NCI-H2107 treated with DMSO at 0.1 percent for 48 hours (cell line): ENCODE measurements at regions not wholly inside any gene's neighbourhood (a gene's known extent, or its start where the extent isn't known, plus 50 kb on each side); places are given as distances from the start of the nearest gene placed in this dataset.

Experiments
- DNase-seq: peaks from one replicate; lab custom pipeline; 2025; ENCODE audit not compliant: unreplicated experiment; lab: John Stamatoyannopoulos, UW

DNA sequence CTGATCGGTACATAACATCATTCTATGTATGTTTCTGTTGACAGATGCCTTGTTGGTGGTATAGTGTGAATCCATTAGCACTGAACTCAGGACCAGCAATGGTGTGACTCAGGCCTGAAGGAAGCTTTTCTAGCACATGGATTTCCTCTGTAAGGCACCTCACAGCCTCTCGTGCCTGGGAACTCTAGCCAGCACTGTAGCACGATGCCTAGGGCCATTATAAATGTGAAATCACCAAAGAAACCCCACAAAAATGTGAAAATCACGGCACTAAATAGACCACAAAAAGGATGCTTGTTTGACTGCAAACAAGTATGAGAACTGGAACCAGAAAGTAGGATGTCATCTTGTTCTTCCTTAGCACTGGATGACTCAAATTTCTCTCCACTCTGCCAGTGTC, 63.7 kb upstream of the NKX2-2 start:
- no peak for DNase-seq

DNA sequence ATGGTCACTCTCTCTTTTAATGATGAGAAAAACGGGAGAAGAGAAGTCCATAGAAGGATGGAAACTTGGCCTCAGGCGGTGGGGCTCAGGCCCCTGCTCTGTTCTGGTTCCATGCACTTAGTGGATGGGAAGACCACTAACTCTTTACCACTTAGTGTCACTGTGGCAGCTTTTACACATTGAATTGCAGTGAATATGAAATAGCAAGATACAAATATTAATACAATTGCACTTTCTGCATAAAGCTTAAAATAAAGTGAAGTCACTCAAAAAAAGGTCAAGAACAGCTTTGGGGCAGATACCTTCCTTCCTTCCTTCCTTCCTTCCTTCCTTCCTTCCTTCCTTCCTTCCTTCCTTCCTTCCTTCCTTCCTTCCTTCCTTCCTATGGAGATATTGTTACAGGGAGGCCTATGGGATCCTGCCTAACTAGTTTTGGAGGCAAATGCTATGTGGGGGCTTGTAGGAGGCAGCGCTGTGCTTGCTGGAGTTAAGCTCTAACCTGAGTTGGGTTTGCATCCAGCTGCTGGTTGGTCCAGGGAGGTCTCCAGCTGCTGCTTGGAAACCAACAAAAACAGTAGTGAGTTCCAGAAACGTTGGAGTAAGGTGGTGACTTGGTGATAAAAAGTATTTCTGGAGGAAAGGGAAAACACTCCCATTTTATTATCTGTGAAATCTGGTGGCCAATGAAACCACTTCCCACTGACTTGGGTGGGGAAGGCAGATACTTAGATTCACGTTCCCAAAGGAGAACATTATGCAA, 62.3 kb upstream of the NKX2-2 start:
- DNase-seq: no peak

DNA sequence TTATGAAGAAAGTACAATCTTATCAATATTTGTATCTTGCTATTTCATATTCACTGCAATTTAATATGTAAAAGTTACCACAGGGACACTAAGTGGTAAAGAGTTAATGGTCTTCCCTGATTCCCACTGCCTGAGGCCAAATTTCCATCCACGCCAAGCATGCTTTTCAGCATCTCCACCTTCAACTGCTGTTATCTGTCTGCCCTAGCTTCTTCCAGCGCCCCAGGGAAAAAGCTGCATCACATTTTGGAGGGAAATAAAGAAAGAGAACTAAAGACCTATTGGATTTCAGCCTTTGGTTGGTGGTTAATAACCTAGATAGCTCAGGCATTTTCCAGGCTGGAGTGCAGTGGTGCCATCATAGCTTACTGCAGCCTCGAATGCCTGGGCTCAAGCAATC, 61.3 kb upstream of the NKX2-2 start:
- no peak for DNase-seq

- no peak for DNase-seq
These were observed 60.6 kb upstream of the NKX2-2 start for GRCh38 chr20:21574443-21574842.

- DNase-seq: no peak
These were observed 59.4 kb upstream of the NKX2-2 start for GRCh38 chr20:21573259-21573658.

- DNase-seq: no peak
These were observed 58.2 kb upstream of the NKX2-2 start for GRCh38 chr20:21571841-21572690.

DNA sequence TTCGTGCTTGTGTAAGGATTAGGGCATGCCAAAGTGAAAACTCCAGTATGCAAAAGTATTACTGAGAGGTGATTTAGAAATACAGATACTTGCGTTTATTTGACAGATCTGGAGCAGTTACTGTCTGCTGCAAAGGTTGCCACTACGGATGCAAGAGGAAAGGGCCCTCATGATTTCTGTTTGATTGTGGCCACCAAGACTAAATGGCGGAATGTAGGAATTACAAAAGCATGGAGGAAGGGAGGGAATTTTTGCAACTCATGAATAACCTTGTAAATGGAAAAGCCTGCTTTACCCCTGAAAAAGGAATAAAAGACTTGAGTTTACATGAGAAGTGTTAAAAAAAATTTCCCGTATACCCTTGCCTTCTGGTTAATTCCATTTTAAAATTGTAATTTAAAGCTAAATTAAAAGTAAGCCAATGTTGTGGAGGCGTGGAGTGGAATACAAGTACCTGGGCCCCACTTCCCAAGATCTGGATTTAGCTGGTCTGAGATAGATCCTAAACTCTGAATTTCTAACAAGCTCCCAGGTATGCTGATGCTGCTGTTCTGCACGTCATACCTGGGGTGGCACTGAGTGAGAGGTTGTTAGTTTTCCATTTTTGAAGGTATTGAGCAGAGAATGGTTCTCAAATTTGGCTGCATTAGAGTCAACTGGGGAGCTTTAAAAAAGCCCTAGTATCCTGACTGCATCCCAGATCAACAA, 56.6 kb upstream of the NKX2-2 start:
- DNase-seq: no peak

DNA sequence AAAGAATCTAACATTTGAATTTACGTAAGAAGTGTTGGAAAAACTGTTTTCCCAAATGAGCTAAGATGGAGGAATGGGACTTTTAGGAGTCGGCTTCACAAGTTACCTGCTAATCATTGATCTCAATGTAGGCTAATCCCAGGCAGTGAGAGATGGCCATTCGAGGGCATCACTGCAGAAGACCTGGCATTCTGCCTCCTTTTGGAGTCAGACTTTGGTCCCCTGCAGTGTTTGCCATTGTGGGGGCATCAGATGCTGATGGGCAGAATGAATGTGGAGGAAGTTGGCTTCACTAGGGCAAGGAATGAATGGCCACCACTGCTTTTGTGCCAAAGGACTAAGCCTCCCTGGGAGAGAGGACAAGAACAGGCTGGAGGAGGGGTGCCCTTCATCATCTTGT, 55.7 kb upstream of the NKX2-2 start:
- no peak for DNase-seq

DNA sequence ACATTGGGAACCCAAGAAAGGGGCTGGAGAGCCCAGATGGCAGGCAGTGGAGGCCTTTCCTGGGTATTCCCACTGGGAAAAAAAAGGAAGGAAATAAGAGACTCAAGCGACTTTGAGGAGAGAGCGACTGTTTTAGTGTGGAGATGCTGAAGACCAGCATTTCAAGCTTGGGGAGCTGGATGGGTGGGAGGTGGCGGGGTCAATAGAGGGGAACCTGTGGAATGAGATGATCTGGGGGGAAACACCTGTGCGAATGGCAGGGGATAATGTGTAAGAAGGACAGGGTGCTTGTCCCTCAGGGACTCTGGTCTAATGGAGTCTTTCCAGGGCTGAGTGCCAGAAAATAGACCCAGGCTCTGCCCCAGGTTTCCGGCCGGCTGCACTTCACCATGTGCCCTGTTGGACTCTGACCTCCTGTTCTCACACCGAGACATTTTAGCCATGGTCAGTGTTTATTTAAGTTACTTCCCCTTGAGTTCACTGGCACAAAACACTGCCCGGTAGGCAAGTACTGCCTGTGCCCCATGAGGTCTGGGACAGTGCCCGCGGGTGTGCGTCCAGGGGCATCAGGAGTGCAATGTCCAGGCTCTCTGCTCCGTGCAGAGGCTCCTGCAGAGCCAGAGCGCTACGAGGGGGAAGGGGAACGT, 50.4 kb upstream of the NKX2-2 start:
- DNase-seq: no peak
